Activated T-helper 17 cell treated with anti-CD3 and anti-CD28 coated beads, Interleukin-2, amount 50 U/mL, for 72 hours (primary cell): ENCODE measurements at regions not wholly inside any gene's neighbourhood (a gene's known extent, or its start where the extent isn't known, plus 50 kb on each side); places are given as distances from the start of the nearest gene placed in this dataset.

Experiments used
- ATAC-seq: fragments of 150-1000 bp; cut with Tn5 transposase; replicated peaks from 2 replicates; pipeline ENCODE4 v1.10.0; 2021; ENCODE audit warnings: mild to moderate bottlenecking, moderate library complexity
- H3K27ac Mint-ChIP-seq: one replicate; pipeline ENCODE4 v1.8.0; 2022; ENCODE audit warnings: mixed read lengths
- H3K27me3 Mint-ChIP-seq: one replicate; pipeline ENCODE4 v1.8.0; 2022; ENCODE audit warnings: mixed read lengths
- H3K36me3 Mint-ChIP-seq: one replicate; pipeline ENCODE4 v1.8.0; 2022; ENCODE audit warnings: low read depth, mild to moderate bottlenecking, mixed read lengths
- H3K4me1 Mint-ChIP-seq: one replicate; pipeline ENCODE4 v1.8.0; 2022; ENCODE audit warnings: mixed read lengths
- H3K4me3 Mint-ChIP-seq: one replicate; pipeline ENCODE4 v1.8.0; 2022; ENCODE audit warnings: mild to moderate bottlenecking, mixed read lengths
- H3K9me3 Mint-ChIP-seq: one replicate; pipeline ENCODE4 v1.8.0; 2022; ENCODE audit warnings: mixed read lengths

GRCh38 chr9:89779405-89780203 is 174.8 kb downstream of the GADD45G start:
- no peaks in the 10 kb centered on the region for H3K4me1 Mint-ChIP-seq
- H3K4me3 Mint-ChIP-seq, result no peak overlapping the region
- no peak for ATAC-seq
- no peaks in the 10 kb centered on the region for H3K27me3 Mint-ChIP-seq
- no peaks in the 10 kb centered on the region for H3K9me3 Mint-ChIP-seq
- H3K27ac Mint-ChIP-seq, result no peak overlapping the region
- H3K36me3 Mint-ChIP-seq, result no peaks in the 10 kb centered on the region

GRCh38 chr9:89780959-89781358 is 176.1 kb downstream of the GADD45G start:
- Mint-ChIP-seq H3K9me3 (no peaks in the 10 kb centered on the region), H3K36me3 (no peaks in the 10 kb centered on the region), H3K4me1 (no peaks in the 10 kb centered on the region), H3K27ac (no peak overlapping the region), H3K27me3 (no peaks in the 10 kb centered on the region), H3K4me3 (no peak overlapping the region)
- no peak for ATAC-seq

- Mint-ChIP-seq H3K36me3 (no peaks in the 10 kb centered on the region), H3K9me3 (no peaks in the 10 kb centered on the region)
Measured at GRCh38 chr9:89781838-89782540, 177.2 kb downstream of the GADD45G start.

DNA sequence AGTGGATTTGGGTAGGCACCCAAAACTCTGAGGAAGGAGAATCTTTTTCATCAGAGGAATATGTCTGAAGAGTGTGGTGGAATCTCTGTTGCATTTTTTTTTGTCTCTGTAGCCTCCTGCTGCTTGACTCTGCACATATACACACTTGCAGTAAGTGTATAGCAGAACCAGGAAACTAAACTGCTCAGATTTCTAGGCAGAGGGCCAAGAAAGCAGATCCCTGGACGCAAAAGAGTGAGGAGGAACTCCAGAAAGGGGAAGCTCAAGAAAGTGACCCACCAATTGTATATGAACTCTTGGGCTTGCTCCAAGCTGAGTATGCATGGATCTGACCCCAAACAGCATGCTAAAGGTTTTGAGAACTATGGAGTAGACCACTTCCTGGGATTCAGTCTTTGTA is 181.8 kb downstream of the GADD45G start:
- Mint-ChIP-seq H3K4me3 (no peak overlapping the region), H3K27ac (no peak overlapping the region), H3K4me1 (peaks cover 4% of the 10 kb centered on the region), H3K36me3 (no peaks in the 10 kb centered on the region), H3K9me3 (no peaks in the 10 kb centered on the region), H3K27me3 (no peaks in the 10 kb centered on the region)
- no peak for ATAC-seq

More at GRCh38 chr9:89781838-89782540, 177.2 kb downstream of the GADD45G start:
- no peaks in the 10 kb centered on the region for H3K4me1 Mint-ChIP-seq
- ATAC-seq, result peak; percentile 78
- H3K27me3 Mint-ChIP-seq, result no peaks in the 10 kb centered on the region
- no peak overlapping the region for H3K4me3 Mint-ChIP-seq
- H3K27ac Mint-ChIP-seq, result no peak overlapping the region

- Mint-ChIP-seq H3K36me3 (no peaks in the 10 kb centered on the region), H3K4me1 (peaks cover 4% of the 10 kb centered on the region), H3K27ac (no peak overlapping the region)
Measured at GRCh38 chr9:89787595-89787994, 182.8 kb downstream of the GADD45G start.

GRCh38 chr9:89788434-89788833 is 183.6 kb downstream of the GADD45G start:
- Mint-ChIP-seq H3K36me3 (no peaks in the 10 kb centered on the region), H3K4me1 (peaks cover 4% of the 10 kb centered on the region), H3K27me3 (no peaks in the 10 kb centered on the region), H3K9me3 (no peaks in the 10 kb centered on the region), H3K27ac (no peak overlapping the region), H3K4me3 (no peak overlapping the region)
- ATAC-seq, result no peak

More at GRCh38 chr9:89787595-89787994, 182.8 kb downstream of the GADD45G start:
- H3K9me3 Mint-ChIP-seq, result no peaks in the 10 kb centered on the region
- H3K4me3 Mint-ChIP-seq, result no peak overlapping the region
- no peaks in the 10 kb centered on the region for H3K27me3 Mint-ChIP-seq
- ATAC-seq, result no peak

GRCh38 chr9:89789922-89790510 is 185.2 kb downstream of the GADD45G start:
- no peaks in the 10 kb centered on the region for H3K27me3 Mint-ChIP-seq
- H3K27ac Mint-ChIP-seq, result no peak overlapping the region
- no peak overlapping the region for H3K4me3 Mint-ChIP-seq
- ATAC-seq, result no peak
- H3K4me1 Mint-ChIP-seq, result peaks cover 4% of the 10 kb centered on the region
- no peaks in the 10 kb centered on the region for H3K36me3 Mint-ChIP-seq
- no peaks in the 10 kb centered on the region for H3K9me3 Mint-ChIP-seq

DNA sequence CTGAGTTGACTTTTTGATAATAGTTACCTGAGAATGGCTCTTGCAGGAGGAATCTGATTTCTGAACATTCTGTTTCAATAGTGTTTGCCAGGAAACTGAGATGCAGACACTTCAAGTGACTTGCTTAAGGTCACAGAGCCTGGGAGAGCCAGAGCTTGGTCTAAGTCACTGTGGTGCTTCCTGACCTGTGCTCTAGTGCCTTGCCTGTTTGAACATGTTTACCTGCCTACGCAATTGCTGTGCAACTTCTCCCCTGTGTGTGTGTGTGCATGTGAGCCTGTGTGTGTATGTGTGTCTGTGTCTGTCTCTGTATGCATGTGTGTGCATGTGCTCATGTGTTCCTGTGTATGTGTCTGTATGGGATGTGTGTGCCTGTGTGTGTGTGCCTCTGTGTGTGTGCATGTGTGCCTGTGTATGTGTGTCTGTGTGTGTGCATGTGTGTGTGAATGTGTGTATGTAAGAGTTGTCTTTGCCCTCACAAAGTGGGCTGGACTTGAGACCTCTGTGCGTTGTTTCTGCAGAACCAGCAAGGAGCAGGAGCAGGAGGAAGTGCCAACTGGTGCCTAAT is 185.8 kb downstream of the GADD45G start:
- Mint-ChIP-seq H3K27ac (no peak overlapping the region), H3K36me3 (no peaks in the 10 kb centered on the region), H3K9me3 (no peaks in the 10 kb centered on the region), H3K4me1 (peaks cover 4% of the 10 kb centered on the region), H3K27me3 (no peaks in the 10 kb centered on the region), H3K4me3 (no peak overlapping the region)
- ATAC-seq, result no peak

- H3K9me3 Mint-ChIP-seq, result no peaks in the 10 kb centered on the region
- H3K36me3 Mint-ChIP-seq, result no peaks in the 10 kb centered on the region
- peaks cover 4% of the 10 kb centered on the region for H3K4me1 Mint-ChIP-seq
- no peak overlapping the region for H3K4me3 Mint-ChIP-seq
- no peak for ATAC-seq
- H3K27ac Mint-ChIP-seq, result no peak overlapping the region
- no peaks in the 10 kb centered on the region for H3K27me3 Mint-ChIP-seq
Measured at GRCh38 chr9:89791754-89792153, 186.9 kb downstream of the GADD45G start.

- Mint-ChIP-seq H3K4me1 (peaks cover 4% of the 10 kb centered on the region), H3K9me3 (no peaks in the 10 kb centered on the region), H3K27me3 (no peaks in the 10 kb centered on the region), H3K27ac (no peak overlapping the region), H3K36me3 (no peaks in the 10 kb centered on the region), H3K4me3 (no peak overlapping the region)
- no peak for ATAC-seq
Measured at GRCh38 chr9:89792189-89793123, 187.6 kb downstream of the GADD45G start.

- peaks cover 4% of the 10 kb centered on the region for H3K4me1 Mint-ChIP-seq
- H3K36me3 Mint-ChIP-seq, result no peaks in the 10 kb centered on the region
- no peaks in the 10 kb centered on the region for H3K9me3 Mint-ChIP-seq
- no peak for ATAC-seq
- no peaks in the 10 kb centered on the region for H3K27me3 Mint-ChIP-seq
- H3K27ac Mint-ChIP-seq, result no peak overlapping the region
- no peak overlapping the region for H3K4me3 Mint-ChIP-seq
Measured at GRCh38 chr9:89793124-89793495, 188.3 kb downstream of the GADD45G start.

DNA sequence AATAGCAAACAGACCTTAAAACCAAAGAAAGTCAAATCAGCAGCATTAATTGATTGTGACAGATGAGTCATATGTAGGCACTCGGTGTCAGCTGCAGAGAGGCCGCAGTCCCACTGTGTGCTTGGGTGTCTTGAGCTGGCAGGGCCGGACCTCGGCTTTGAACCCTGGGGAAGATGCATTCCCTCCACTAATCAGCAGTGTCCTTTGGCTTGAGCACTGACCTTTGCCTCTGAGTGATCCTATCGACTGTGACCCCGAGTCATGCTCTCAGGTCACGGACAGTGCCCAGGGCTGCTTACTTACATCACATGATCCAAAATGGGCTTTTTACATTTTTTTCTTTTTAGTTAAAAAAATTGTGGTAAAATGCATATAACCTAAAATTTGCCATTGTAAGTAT is 188.7 kb downstream of the GADD45G start:
- no peak for ATAC-seq
- Mint-ChIP-seq H3K27me3 (no peaks in the 10 kb centered on the region), H3K4me1 (peaks cover 4% of the 10 kb centered on the region), H3K4me3 (no peak overlapping the region), H3K9me3 (no peaks in the 10 kb centered on the region), H3K36me3 (no peaks in the 10 kb centered on the region), H3K27ac (no peak overlapping the region)

DNA sequence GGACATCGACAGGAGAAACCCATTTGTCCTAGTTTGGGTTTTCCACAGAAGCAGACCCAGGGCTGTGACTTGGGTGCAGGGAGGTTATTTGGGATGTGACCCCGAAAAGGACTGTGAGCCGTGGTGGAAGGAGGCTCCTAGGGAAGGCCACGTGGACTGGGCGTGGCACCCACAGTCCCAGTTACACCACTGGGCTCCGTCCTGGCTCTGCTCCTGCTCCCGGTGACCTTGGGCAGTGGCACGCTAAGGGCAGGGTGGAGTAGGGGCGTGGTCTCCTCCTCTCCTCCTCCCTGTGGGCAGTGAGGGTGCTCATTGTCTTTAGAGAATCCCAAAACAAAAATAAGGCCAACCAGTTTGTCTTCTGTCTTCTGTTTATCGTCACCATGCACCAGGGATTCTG is 190.1 kb downstream of the GADD45G start:
- H3K36me3 Mint-ChIP-seq, result no peaks in the 10 kb centered on the region
- H3K27ac Mint-ChIP-seq, result no peak overlapping the region
- H3K4me3 Mint-ChIP-seq, result no peak overlapping the region
- ATAC-seq, result no peak
- H3K4me1 Mint-ChIP-seq, result peaks cover 4% of the 10 kb centered on the region
- no peaks in the 10 kb centered on the region for H3K27me3 Mint-ChIP-seq
- no peaks in the 10 kb centered on the region for H3K9me3 Mint-ChIP-seq
